ENCODE measurements at regions not wholly inside any gene's neighbourhood (a gene's known extent, or its start where the extent isn't known, plus 50 kb on each side); places are given as distances from the start of the nearest gene placed in this dataset.

GRCh38 chr13:73616861-73617260, 517.3 kb downstream of the KLF12 start:
- no peak overlapping the region for H3K4me3 ChIP-seq (ENCODE audit: low read depth, low read length)
- no peak for DNase-seq (ENCODE audit: low read depth, low spot score)
- TF ChIP-seq, protein P1, sequence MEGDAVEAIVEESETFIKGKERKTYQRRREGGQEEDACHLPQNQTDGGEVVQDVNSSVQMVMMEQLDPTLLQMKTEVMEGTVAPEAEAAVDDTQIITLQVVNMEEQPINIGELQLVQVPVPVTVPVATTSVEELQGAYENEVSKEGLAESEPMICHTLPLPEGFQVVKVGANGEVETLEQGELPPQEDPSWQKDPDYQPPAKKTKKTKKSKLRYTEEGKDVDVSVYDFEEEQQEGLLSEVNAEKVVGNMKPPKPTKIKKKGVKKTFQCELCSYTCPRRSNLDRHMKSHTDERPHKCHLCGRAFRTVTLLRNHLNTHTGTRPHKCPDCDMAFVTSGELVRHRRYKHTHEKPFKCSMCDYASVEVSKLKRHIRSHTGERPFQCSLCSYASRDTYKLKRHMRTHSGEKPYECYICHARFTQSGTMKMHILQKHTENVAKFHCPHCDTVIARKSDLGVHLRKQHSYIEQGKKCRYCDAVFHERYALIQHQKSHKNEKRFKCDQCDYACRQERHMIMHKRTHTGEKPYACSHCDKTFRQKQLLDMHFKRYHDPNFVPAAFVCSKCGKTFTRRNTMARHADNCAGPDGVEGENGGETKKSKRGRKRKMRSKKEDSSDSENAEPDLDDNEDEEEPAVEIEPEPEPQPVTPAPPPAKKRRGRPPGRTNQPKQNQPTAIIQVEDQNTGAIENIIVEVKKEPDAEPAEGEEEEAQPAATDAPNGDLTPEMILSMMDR (IDR thresholded peaks at IDR 0.05; ENCODE audit: insufficient read depth, low read length, missing control alignments), result no peak
- CTCF ChIA-PET, result no interaction called here
- POLR2A ChIA-PET, result no interaction called here

DNA sequence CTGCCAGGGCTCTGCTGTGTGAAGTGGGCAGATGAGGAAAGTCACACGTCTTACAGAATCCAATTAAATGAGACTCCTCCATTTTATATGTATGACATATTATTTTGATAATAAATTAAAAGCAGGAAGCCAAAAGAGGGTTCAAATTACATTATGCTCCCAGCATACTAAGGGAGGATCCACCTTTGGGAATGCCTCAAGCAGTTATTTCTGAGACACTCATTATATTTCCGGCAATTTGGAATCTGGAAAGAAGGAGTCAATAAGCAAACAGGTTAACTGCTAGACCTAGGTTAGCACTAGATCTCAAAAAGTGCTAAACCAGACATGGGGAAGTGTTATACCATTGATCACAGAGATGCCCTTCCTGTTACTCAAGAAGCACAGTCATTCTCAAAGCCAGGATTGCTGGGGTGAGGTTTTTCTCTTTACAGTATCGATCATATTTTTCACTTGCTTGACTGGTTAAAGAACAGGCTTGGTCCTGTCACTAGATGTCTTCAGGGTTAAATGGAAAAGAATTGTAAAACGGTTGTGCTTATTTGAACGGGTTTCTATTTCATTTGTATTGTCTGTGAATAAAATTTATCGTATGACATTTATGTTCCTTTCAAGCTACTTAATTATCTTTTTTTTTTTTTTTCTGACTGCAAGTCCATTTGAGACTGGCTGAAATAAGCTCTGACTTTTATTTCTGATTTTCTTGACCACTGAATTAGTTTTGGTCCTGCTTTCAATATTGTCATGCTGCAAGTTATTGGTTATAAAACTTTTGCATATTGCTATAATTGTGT, 523.2 kb downstream of the KLF12 start:
- H3K4me3 ChIP-seq (ENCODE audit: low read depth, low read length), result no peak overlapping the region
- CTCF ChIA-PET, result no interaction called here
- DNase-seq (ENCODE audit: low read depth, low spot score), result no peak
- POLR2A ChIA-PET, result no interaction called here
- TF ChIP-seq, protein P1 (IDR thresholded peaks at IDR 0.05; ENCODE audit: insufficient read depth, low read length, missing control alignments), result no peak

DNA sequence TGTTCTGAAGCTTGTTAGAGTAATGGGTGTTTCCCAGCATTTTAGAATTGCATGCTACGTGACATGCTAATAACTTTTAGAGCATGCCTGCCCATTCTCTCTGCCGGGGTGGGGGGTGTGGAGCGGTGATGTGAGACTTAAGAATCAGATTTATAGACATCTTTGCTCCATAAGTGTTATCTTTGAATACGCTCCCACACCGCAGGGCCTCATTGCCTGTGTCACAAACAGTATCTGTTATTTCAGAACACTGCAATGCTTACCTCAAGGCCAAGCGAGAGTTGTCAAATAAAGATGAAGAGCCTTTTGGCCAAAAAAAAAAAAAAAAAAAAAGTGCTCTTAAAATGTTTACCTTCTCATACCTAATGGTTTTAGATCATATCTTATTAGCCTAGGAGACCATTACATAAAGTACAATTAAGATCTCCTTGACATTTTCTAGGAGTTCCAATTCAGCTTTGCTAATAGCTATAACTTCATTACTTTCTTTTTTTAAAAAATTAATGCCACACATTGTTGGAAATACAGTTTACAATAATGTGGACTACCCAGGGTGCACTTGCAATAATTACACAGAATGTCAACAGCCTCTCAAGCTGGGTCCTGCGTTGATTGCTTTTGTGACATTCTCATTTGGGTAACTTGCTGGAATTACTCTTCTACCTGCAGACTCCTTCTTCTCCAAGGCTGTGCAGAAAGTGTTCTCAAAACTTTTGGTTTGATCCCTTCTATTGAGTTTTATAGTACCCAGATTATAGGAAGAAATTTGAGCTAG, 525.3 kb downstream of the KLF12 start:
- ChIA-PET CTCF (no interaction called here), POLR2A (no interaction called here)
- no peak overlapping the region for H3K4me3 ChIP-seq (ENCODE audit: low read depth, low read length)
- TF ChIP-seq, protein P1 (IDR thresholded peaks at IDR 0.05; ENCODE audit: insufficient read depth, low read length, missing control alignments), result no peak
- DNase-seq (ENCODE audit: low read depth, low spot score), result no peak

GRCh38 chr13:73608157-73608516, 526.1 kb downstream of the KLF12 start:
- ChIA-PET POLR2A (no interaction called here), CTCF (no interaction called here)

GRCh38 chr13:73607489-73608156, 526.6 kb downstream of the KLF12 start:
- CTCF ChIA-PET, result no interaction called here
- TF ChIP-seq, protein P1 (IDR thresholded peaks at IDR 0.05; ENCODE audit: insufficient read depth, low read length, missing control alignments), result no peak
- H3K4me3 ChIP-seq (ENCODE audit: low read depth, low read length), result no peak overlapping the region
- no peak for DNase-seq (ENCODE audit: low read depth, low spot score)
- POLR2A ChIA-PET, result no interaction called here

More at GRCh38 chr13:73608157-73608516, 526.1 kb downstream of the KLF12 start:
- TF ChIP-seq, protein P1 (IDR thresholded peaks at IDR 0.05; ENCODE audit: insufficient read depth, low read length, missing control alignments), result no peak
- no peak for DNase-seq (ENCODE audit: low read depth, low spot score)
- no peak overlapping the region for H3K4me3 ChIP-seq (ENCODE audit: low read depth, low read length)

DNA sequence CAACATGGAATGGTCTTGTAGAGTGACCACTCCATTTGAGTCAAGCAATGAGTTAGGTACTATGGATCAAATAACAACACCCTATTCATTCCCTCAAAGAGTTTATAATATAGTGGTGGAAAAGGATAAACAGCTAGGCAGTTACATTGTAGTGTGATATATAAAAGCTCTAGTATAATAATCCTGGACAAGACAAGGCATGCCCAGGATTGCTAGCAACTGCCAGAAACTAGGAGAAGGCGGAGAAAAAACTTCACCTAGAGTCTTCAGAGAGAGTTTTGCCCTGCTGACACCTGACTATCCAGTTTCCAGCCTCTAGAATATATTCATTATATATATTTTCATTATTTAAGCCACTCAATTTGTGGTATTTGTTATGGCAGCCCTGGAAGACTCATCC, 530.6 kb downstream of the KLF12 start:
- TF ChIP-seq, protein P1 (IDR thresholded peaks at IDR 0.05; ENCODE audit: insufficient read depth, low read length, missing control alignments), result no peak
- H3K4me3 ChIP-seq (ENCODE audit: low read depth, low read length), result no peak overlapping the region
- CTCF ChIA-PET, result no interaction called here
- no peak for DNase-seq (ENCODE audit: low read depth, low spot score)
- POLR2A ChIA-PET, result no interaction called here
